ENCODE measurements at regions not wholly inside any gene's neighbourhood (a gene's known extent, or its start where the extent isn't known, plus 50 kb on each side); places are given as distances from the start of the nearest gene placed in this dataset.

GRCh38 chr5:66363097-66363496 is 219.0 kb downstream of the SREK1 start:
- Mint-ChIP-seq H3K27ac (no peak overlapping the region), H3K36me3 (ENCODE audit: insufficient read depth in 1 of 3, low read depth in 3 of 3) (no peaks in the 10 kb centered on the region), H3K4me3 (no peak overlapping the region), H3K4me1 (peaks cover 0 to 3% of the 10 kb centered on the region in 2 experiments; a peak in 1 of 4 replicates), H3K27me3 (ENCODE audit: low read depth) (peaks cover 3% of the 10 kb centered on the region), H3K9me3 (no peaks in the 10 kb centered on the region)
- Histone ChIP-seq H2AK5ac (ENCODE audit: insufficient read length, low read length) (no peak overlapping the region), H4K5ac (ENCODE audit: insufficient read length, low read depth, low read length) (no peak overlapping the region), H3K4ac (ENCODE audit: low read depth, low read length) (no peak overlapping the region), H3T11ph (ENCODE audit: low read length) (no peak overlapping the region), H2BK20ac (ENCODE audit: low read depth, low read length, poor library complexity, severe bottlenecking) (no peak overlapping the region), H3K79me2 (ENCODE audit: insufficient read depth, low read length) (no peaks in the 10 kb centered on the region), H3K79me1 (ENCODE audit: insufficient read depth, low read depth, low read length, poor library complexity, severe bottlenecking) (no peaks in the 10 kb centered on the region), H2AFZ (ENCODE audit: low read length) (no peak overlapping the region), H2BK15ac (ENCODE audit: low read depth, low read length) (no peak overlapping the region), H4K91ac (ENCODE audit: insufficient read length, low read depth, low read length) (no peak overlapping the region), H2BK5ac (ENCODE audit: insufficient read length, low read length) (no peak overlapping the region), H3K4me2 (ENCODE audit: insufficient read depth, insufficient read length, low read length) (no peak overlapping the region), H3K9ac (ENCODE audit: extremely low read depth, insufficient read length, low read length) (no peak overlapping the region), H4K8ac (replicated peaks; ENCODE audit: insufficient read length, low read depth, low read length) (no peak overlapping the region), H3K27ac (ENCODE audit: insufficient read length, low read depth, low read length) (no peak overlapping the region), H3K4me1 (ENCODE audit: insufficient read depth, low read length) (no peaks in the 10 kb centered on the region), H3K9me3 (ENCODE audit: control insufficient read depth, low read depth, low read length) (no peaks in the 10 kb centered on the region), H3K27me3 (ENCODE audit: insufficient read depth, low read length) (no peaks in the 10 kb centered on the region), H3K56ac (ENCODE audit: insufficient read length, low read depth, low read length) (no peak overlapping the region), H4K20me1 (ENCODE audit: control insufficient read depth, insufficient read depth, insufficient read length) (no peaks in the 10 kb centered on the region), H3K14ac (ENCODE audit: insufficient read depth, low read length) (no peak overlapping the region), H3K23ac (ENCODE audit: insufficient read length, low read depth, low read length) (no peak overlapping the region), H3K23me2 (ENCODE audit: insufficient read length, low read depth, low read length, poor library complexity, severe bottlenecking) (no peaks in the 10 kb centered on the region), H2BK12ac (ENCODE audit: insufficient read length, low read depth, low read length) (no peak overlapping the region), H3K18ac (ENCODE audit: insufficient read length, low read depth, low read length) (no peak overlapping the region), H2BK120ac (ENCODE audit: low read depth, low read length, poor library complexity, severe bottlenecking) (no peak overlapping the region)
- no CpG with 5 or more reads among the region's 2 CpGs for WGBS (ENCODE audit: extremely low coverage, insufficient read length, low lambda C conversion rate)
- no peak for DNase-seq
- no peak for TF ChIP-seq CTCF (conservative IDR thresholded peaks at IDR 0.05)

Data from H9 (cell line).